Body of pancreas (tissue), 4 donors: ENCODE measurements at regions not wholly inside any gene's neighbourhood (a gene's known extent, or its start where the extent isn't known, plus 50 kb on each side); places are given as distances from the start of the nearest gene placed in this dataset.

Source experiments
- ATAC-seq: fragments of 150-250 bp; one replicate; pipeline ENCODE4 v1.9.1; 2016
- DNase-seq, 4 donors: peaks; one replicate each; pipeline ENCODE4 v3.0.0-alpha.2; 2019
- H3K27ac ChIP-seq, 4 donors: fragments of 200-600 bp; sonication (generic); 1 replicate in 3 of 4; 2 replicates in 1 of 4; pipeline versions ENCODE4 v1.5.1 to v1.6.1; 2016 to 2019; ENCODE audit warnings: mild to moderate bottlenecking in 1 of 4, mixed read lengths in 1 of 4, moderate library complexity in 1 of 4
- H3K27me3 ChIP-seq, 2 donors: fragments of 200-600 bp; sonication (generic); one replicate each; pipeline ENCODE4 v1.6.0; 2016; ENCODE audit warnings: mild to moderate bottlenecking in 1 of 2
- H3K36me3 ChIP-seq, 2 donors: fragments of 200-600 bp; sonication (generic); replicated peaks in 1 of 2; 2 replicates each; pipeline ENCODE4 v1.5.1; 2016; ENCODE audit warnings: low read depth in 2 of 2; ENCODE audit not compliant: insufficient read depth in 1 of 2
- H3K4me1 ChIP-seq: fragments of 200-600 bp; sonication (generic); one replicate; pipeline ENCODE4 v1.6.0; 2016
- H3K4me3 ChIP-seq, 2 donors: fragments of 200-600 bp; sonication (generic); 1 replicate in 1 of 2; 2 replicates in 1 of 2; pipeline ENCODE4 v1.5.1; 2016 to 2019
- H3K9me3 ChIP-seq, 3 donors: fragments of 200-600 bp; sonication (generic); 1 replicate in 2 of 3; 2 replicates in 1 of 3; pipeline ENCODE4 v1.5.1; 2016
- CTCF ChIP-seq, 7 experiments: fragments of 450-650 bp in 4 of 7; fragments of 200-600 bp in 3 of 7; sonication (generic) in 3 of 7; IDR thresholded peaks; one replicate each; pipeline ENCODE4 v1.5.1; 2016 to 2019; ENCODE audit warnings: antibody characterized with exemption in 7 of 7
- POLR2A ChIP-seq, 3 donors: fragments of 450-650 bp; IDR thresholded peaks; one replicate each; pipeline ENCODE4 v1.6.1; 2016; ENCODE audit warnings: antibody characterized with exemption in 3 of 3, mild to moderate bottlenecking in 2 of 3
- WGBS, 2 donors: methylation state at CpG; one replicate each; pipeline ENCODE4 v1.1.5; 2017; 5-methylcytosine and 5-hydroxymethylcytosine counted together
- intact Hi-C: fragments of 100-400 bp; cut with DNase I; formaldehyde crosslinking; loops from one replicate; pipeline ENCODE4 v1.15.1; 2023

- no peak for ATAC-seq
- H3K27me3 ChIP-seq: no peaks in the 10 kb centered on the region
- TF ChIP-seq POLR2A (IDR thresholded peaks at IDR 0.05) (no peak), CTCF (IDR thresholded peaks at IDR 0.05) (no peak)
- H3K4me1 ChIP-seq: no peaks in the 10 kb centered on the region
- 75 to 76% methylated on average over 17 to 20 of the region's 20 CpGs for WGBS, 2 donors
- H3K4me3 ChIP-seq: no peak overlapping the region
- no peak for DNase-seq
- intact Hi-C loops: no loop called here
- no peak overlapping the region for H3K27ac ChIP-seq
- no peaks in the 10 kb centered on the region for H3K36me3 ChIP-seq
- H3K9me3 ChIP-seq: no peaks in the 10 kb centered on the region
Measured at GRCh38 chr17:77854759-77855745, 103.5 kb upstream of the TNRC6C start.

GRCh38 chr17:77856551-77857305 lies 101.8 kb upstream of the TNRC6C start:
- ATAC-seq: no peak
- 46 to 59% methylated on average over 20 of the region's 20 CpGs for WGBS, 2 donors
- intact Hi-C loops: no loop called here

GRCh38 chr17:77857306-77857555 lies 101.3 kb upstream of the TNRC6C start:
- DNase-seq (no peak), ATAC-seq (no peak)
- TF ChIP-seq CTCF (IDR thresholded peaks at IDR 0.05) (no peak), POLR2A (IDR thresholded peaks at IDR 0.05) (no peak)
- intact Hi-C loops: no loop called here
- Histone ChIP-seq H3K27ac (no peak overlapping the region), H3K4me1 (no peaks in the 10 kb centered on the region), H3K4me3 (no peak overlapping the region), H3K9me3 (no peaks in the 10 kb centered on the region), H3K36me3 (no peaks in the 10 kb centered on the region), H3K27me3 (no peaks in the 10 kb centered on the region)
- 49 to 56% methylated on average over 3 of the region's 3 CpGs for WGBS, 2 donors

More at GRCh38 chr17:77856551-77857305, 101.8 kb upstream of the TNRC6C start:
- TF ChIP-seq CTCF (IDR thresholded peaks at IDR 0.05) (no peak), POLR2A (IDR thresholded peaks at IDR 0.05) (no peak)
- Histone ChIP-seq H3K9me3 (no peaks in the 10 kb centered on the region), H3K36me3 (no peaks in the 10 kb centered on the region), H3K4me1 (no peaks in the 10 kb centered on the region), H3K27ac (no peak overlapping the region), H3K4me3 (no peak overlapping the region), H3K27me3 (no peaks in the 10 kb centered on the region)
- no peak for DNase-seq

- H3K27me3 ChIP-seq: no peaks in the 10 kb centered on the region
- WGBS, 2 donors: 55 to 64% methylated on average over 3 of the region's 3 CpGs
Measured at GRCh38 chr17:77857613-77858012, 100.9 kb upstream of the TNRC6C start.

More at GRCh38 chr17:77857613-77858012, 100.9 kb upstream of the TNRC6C start:
- DNase-seq: no peak
- Histone ChIP-seq H3K9me3 (no peaks in the 10 kb centered on the region), H3K27ac (no peak overlapping the region), H3K4me3 (no peak overlapping the region), H3K4me1 (no peaks in the 10 kb centered on the region), H3K36me3 (no peaks in the 10 kb centered on the region)
- intact Hi-C loops: no loop called here
- TF ChIP-seq CTCF (IDR thresholded peaks at IDR 0.05): no peak
- TF ChIP-seq POLR2A (IDR thresholded peaks at IDR 0.05): no peak
- ATAC-seq: no peak
